Left colon (tissue), 2 donors: ENCODE measurements at regions not wholly inside any gene's neighbourhood (a gene's known extent, or its start where the extent isn't known, plus 50 kb on each side); places are given as distances from the start of the nearest gene placed in this dataset.
"Not testable (repeated sequence)": the region's sequence is repeated elsewhere in the genome, so short reads cannot be mapped to it uniquely, and the experiment has no call there.

Experiments
- ATAC-seq: fragments of 200-7000 bp; cut with Tn5 transposase; one replicate; pipeline ENCODE4 v1.9.1; 2020; ENCODE audit warnings: mild to moderate bottlenecking, moderate library complexity
- DNase-seq, 2 donors: peaks; one replicate each; pipeline ENCODE4 v3.0.0-alpha.2; 2020
- intact Hi-C, 2 donors: fragments of 100-400 bp; cut with DNase I in 1 of 2; cut with micrococcal nuclease in 1 of 2; formaldehyde crosslinking; loops; one replicate each; pipeline versions ENCODE4 v1.11.2 to v1.14.0; 2022; cut with DNase I, micrococcal nuclease
- donor health status: DM: no; HTN: no; CAD: no.
- donor health status: DM: yes; HTN: yes; CAD: no.

- intact Hi-C loops, result no loop called here
- peak; percentile 92 for ATAC-seq
- DNase-seq, result peak; percentile 60 to 84
These were observed 71.2 kb upstream of the KCTD7 start for GRCh38 chr7:66557214-66558200.

GRCh38 chr7:66558201-66558641 is 70.5 kb upstream of the KCTD7 start:
- intact Hi-C loops, result no loop called here
- ATAC-seq (peak; percentile 7), DNase-seq (no peak)

- ATAC-seq (peak; percentile 14), DNase-seq (no peak)
- intact Hi-C loops, result no loop called here
These were observed 69.8 kb upstream of the KCTD7 start for GRCh38 chr7:66558660-66559465.

- intact Hi-C loops, result no loop called here
- no peak for ATAC-seq
These were observed 64.6 kb upstream of the KCTD7 start for GRCh38 chr7:66564045-66564444.

GRCh38 chr7:66570179-66570578 is 58.5 kb upstream of the KCTD7 start:
- DNase-seq, intact Hi-C loops, ATAC-seq: not testable (repeated sequence)

More at GRCh38 chr7:66564045-66564444, 64.6 kb upstream of the KCTD7 start:
- no peak for DNase-seq

- ATAC-seq (no peak), DNase-seq (no peak)
- intact Hi-C loops, result no loop called here
These were observed 57.1 kb upstream of the KCTD7 start for GRCh38 chr7:66571568-66571967.

- ATAC-seq, result peak; percentile 59
- intact Hi-C loops, DNase-seq: not testable (repeated sequence)
These were observed 54.7 kb upstream of the KCTD7 start for GRCh38 chr7:66573782-66574495.

- peak; percentile 40 for ATAC-seq
- intact Hi-C loops, DNase-seq: not testable (repeated sequence)
These were observed 53.9 kb upstream of the KCTD7 start for GRCh38 chr7:66574768-66575167.

- ATAC-seq (no peak), DNase-seq (no peak)
- intact Hi-C loops, result no loop called here
These were observed 53.3 kb upstream of the KCTD7 start for GRCh38 chr7:66575398-66575797.

- DNase-seq (no peak), ATAC-seq (no peak)
These were observed 52.0 kb upstream of the KCTD7 start for GRCh38 chr7:66576646-66577045.

More at GRCh38 chr7:66576646-66577045, 52.0 kb upstream of the KCTD7 start:
- intact Hi-C loops, result no loop called here
